ENCODE measurements at regions not wholly inside any gene's neighbourhood (a gene's known extent, or its start where the extent isn't known, plus 50 kb on each side); places are given as distances from the start of the nearest gene placed in this dataset.
"Not testable (repeated sequence)": the region's sequence is repeated elsewhere in the genome, so short reads cannot be mapped to it uniquely, and the experiment has no call there.

DNA sequence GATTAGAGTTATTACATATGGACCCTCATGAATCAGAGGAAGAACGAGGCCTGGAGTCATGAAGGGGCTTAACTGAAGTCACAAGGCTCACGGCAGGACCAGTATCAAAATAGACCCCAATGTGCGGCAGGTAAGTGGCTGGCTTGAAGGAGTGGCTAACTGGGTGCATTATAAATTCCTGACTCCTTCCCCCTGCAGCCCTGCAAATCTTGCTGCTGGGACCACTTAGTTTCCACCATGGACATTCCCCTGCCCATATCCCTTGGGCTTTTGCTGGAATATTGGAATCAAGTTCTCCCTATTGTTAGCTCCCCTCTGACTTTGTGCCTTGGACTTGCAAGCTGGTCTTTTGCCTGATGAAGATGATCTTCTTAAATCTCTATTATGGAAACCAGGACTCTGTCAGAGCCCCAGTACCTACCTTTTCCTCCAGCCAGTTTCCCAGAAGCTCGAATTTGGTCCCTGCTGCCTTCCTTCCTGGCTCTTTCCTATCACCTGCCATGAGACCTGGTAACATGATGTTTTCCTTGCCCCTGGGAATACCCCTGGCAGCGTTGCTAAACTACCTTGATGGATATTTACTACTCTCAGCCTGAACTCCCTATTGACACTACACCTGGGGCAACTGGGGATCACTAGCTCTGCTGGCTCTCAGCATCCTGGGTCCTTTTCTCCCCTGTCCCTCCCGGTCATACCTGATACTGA is 156.0 kb upstream of the JUN start:
- H3K27ac Mint-ChIP-seq: no peak overlapping the region
- no peaks in the 10 kb centered on the region for H3K27me3 Mint-ChIP-seq
- no peak overlapping the region for H3K4me3 Mint-ChIP-seq
- no peaks in the 10 kb centered on the region for H3K36me3 Mint-ChIP-seq (ENCODE audit: low read depth)
- ATAC-seq (replicated peaks): no peak
- H3K4me1 Mint-ChIP-seq: peaks cover 39% of the 10 kb centered on the region
- H3K9me3 Mint-ChIP-seq: no peaks in the 10 kb centered on the region

DNA sequence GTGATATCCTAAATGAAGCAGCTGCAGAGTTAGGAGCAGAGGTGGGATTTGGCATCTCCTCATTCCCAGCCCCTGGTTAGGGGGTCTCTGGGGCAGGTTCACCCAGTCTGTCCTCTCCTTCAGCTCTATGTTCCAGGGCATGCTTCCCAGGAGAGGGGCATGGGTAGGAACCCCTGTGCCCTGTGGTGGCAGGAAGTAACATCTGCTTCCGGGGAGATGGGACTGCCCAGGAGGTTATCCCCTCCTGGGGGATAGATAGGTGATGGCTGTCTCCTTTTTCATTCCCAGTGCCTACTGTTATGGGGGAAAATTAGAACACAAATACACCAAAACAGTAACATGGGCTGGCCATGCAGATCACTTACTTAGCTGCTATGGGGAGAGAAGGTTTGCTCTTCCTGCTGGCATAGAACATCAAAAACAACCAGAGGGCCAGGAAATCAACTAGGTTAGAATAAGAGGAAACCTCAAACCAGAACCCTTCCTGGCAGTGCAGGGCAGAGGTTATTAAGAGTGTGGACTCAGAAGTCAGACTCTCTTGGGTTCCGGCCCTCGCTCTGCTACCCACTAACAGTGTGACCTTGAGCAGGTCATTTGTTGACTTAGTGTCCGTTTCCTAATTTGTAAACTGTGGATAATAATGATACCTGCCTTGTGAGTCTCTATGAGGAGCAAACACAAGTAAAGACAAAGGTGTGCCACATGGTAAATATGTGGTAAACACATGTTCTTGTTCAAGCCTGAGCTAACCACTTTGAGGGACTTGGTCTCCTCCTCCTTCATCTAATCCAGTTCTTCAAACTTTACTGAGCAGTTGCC is 157.8 kb upstream of the JUN start:
- Mint-ChIP-seq H3K27ac (peak overlapping the region; percentile 81), H3K27me3 (no peaks in the 10 kb centered on the region), H3K4me3 (peak overlapping the region; percentile 58), H3K9me3 (no peaks in the 10 kb centered on the region), H3K4me1 (peaks cover 41% of the 10 kb centered on the region), H3K36me3 (ENCODE audit: low read depth) (no peaks in the 10 kb centered on the region)
- ATAC-seq (replicated peaks): peak; percentile 64

DNA sequence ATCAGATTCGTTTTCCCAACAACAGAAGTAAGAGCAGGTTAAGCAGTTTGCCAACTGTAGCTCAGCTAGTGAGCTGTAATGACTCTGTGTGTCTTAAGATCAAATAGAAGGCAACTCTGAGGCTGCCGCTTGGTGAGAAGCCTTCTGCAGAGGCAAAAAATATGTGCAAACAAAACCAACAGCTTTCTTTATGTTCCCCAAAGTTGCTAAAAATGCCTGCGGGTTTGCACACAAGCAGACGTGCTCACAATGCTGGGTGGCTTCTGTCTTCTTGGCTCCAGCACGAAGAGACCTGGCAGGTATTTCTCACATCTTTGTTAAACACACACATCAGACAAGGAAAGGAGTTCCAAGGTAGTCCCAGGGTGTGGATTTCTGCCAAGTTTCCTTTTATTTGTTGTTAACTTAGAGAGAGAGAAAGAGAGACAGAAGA is 158.9 kb upstream of the JUN start:
- no peaks in the 10 kb centered on the region for H3K9me3 Mint-ChIP-seq
- no peaks in the 10 kb centered on the region for H3K36me3 Mint-ChIP-seq (ENCODE audit: low read depth)
- H3K4me1 Mint-ChIP-seq: peaks cover 41% of the 10 kb centered on the region
- H3K4me3 Mint-ChIP-seq: peak overlapping the region; percentile 58
- ATAC-seq (replicated peaks): no peak
- no peaks in the 10 kb centered on the region for H3K27me3 Mint-ChIP-seq
- H3K27ac Mint-ChIP-seq: peak overlapping the region; percentile 81

DNA sequence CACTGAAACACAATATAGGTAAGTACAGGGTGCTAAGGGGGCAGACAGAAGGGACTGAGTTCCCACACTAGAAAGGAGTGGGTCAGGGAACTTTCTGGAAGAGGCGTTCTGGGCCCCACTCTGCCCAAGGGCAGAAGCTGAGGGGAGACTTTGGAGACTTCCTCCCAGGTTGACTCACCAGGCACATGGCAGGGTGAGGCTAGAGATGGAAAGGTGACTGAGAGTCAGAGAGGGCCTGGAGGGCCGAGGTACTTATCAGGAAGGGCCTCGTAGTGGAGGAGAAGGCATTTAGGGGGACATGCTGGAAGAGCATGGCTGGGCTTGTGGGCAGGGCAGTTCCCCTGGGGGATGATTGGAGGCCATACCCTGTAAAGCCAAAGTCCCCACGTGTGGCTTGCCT is 159.9 kb upstream of the JUN start:
- H3K4me3 Mint-ChIP-seq: no peak overlapping the region
- peak overlapping the region; percentile 1 for H3K27ac Mint-ChIP-seq

DNA sequence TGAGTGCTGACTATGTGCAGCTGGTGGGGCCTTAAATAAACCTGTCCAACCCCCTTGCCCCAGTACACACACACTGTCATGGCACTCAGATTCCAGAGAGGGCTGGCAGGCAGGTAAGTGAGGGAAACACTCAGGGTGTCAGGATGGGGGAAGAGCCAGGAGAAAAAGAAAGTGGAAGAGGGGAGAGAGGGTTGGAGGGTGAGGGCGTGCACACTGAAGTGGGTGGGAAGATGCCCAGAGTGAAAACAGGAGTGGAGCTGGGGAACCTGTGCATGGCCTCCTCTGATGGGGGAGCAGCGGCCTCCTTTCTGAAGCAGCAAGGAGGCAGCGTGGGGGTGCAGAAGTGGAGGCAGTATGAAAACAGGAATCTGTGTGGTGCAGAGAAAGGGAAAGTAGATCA is 160.6 kb upstream of the JUN start:
- ATAC-seq (replicated peaks): no peak

More for the DNA sequence above, 159.9 kb upstream of the JUN start:
- Mint-ChIP-seq H3K4me1 (peaks cover 45% of the 10 kb centered on the region), H3K27me3 (no peaks in the 10 kb centered on the region), H3K9me3 (no peaks in the 10 kb centered on the region), H3K36me3 (ENCODE audit: low read depth) (no peaks in the 10 kb centered on the region)
- ATAC-seq (replicated peaks): no peak

DNA sequence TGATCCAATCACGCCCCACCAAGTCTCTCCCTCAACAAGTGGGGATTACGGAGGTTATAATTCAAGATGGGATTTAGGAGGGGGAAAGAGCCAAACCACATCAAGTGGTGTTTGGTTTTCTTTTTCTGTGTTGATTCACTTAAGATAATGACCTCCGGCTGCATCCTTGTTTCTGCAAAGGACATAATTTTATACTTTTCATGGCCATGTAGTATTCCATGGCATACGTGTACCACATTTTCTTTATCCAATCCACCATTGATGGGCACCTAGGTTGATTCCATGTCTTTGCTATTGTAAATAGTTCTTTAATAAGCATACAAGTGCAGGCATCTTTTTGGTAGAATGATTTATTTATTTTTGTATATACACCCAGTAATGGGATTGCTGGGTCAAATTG is 162.5 kb upstream of the JUN start:
- ATAC-seq (replicated peaks): no peak
- no peaks in the 10 kb centered on the region for H3K27me3 Mint-ChIP-seq

More for the DNA sequence above, 160.6 kb upstream of the JUN start:
- H3K4me1 Mint-ChIP-seq: peaks cover 51% of the 10 kb centered on the region
- H3K36me3 Mint-ChIP-seq (ENCODE audit: low read depth): no peaks in the 10 kb centered on the region
- no peak overlapping the region for H3K4me3 Mint-ChIP-seq
- no peaks in the 10 kb centered on the region for H3K9me3 Mint-ChIP-seq
- H3K27me3 Mint-ChIP-seq: no peaks in the 10 kb centered on the region
- H3K27ac Mint-ChIP-seq: peak overlapping the region; percentile 1

DNA sequence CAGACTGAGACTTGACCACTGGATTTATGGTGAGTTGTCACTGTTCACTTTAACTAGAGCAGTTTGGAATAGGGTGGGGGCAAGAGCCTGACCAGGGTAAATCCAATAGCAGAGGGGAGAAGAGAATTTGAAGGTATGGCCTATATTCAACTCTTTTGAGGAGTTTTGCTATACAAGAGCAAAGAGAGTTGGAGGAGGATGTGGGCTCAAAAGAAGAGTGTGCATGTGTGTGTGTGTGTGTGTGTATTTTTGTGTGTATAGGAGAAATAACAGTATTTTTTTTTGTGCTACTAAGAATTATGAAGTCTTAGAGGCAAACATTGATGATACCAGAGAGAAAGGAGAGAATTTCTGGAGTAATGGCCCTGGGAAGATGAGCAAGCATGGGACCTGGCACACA is 164.8 kb upstream of the JUN start:
- peaks cover 23% of the 10 kb centered on the region for H3K4me1 Mint-ChIP-seq
- H3K27me3 Mint-ChIP-seq: peaks cover under 1% of the 10 kb centered on the region
- H3K27ac Mint-ChIP-seq: peak overlapping the region; percentile 13
- no peak for ATAC-seq (replicated peaks)
- no peaks in the 10 kb centered on the region for H3K9me3 Mint-ChIP-seq
- H3K4me3 Mint-ChIP-seq: no peak overlapping the region
- no peaks in the 10 kb centered on the region for H3K36me3 Mint-ChIP-seq (ENCODE audit: low read depth)

More for the DNA sequence above, 162.5 kb upstream of the JUN start:
- H3K9me3 Mint-ChIP-seq: no peaks in the 10 kb centered on the region
- H3K4me3 Mint-ChIP-seq: no peak overlapping the region
- H3K36me3 Mint-ChIP-seq (ENCODE audit: low read depth): no peaks in the 10 kb centered on the region
- H3K27ac Mint-ChIP-seq: no peak overlapping the region
- peaks cover 40% of the 10 kb centered on the region for H3K4me1 Mint-ChIP-seq

DNA sequence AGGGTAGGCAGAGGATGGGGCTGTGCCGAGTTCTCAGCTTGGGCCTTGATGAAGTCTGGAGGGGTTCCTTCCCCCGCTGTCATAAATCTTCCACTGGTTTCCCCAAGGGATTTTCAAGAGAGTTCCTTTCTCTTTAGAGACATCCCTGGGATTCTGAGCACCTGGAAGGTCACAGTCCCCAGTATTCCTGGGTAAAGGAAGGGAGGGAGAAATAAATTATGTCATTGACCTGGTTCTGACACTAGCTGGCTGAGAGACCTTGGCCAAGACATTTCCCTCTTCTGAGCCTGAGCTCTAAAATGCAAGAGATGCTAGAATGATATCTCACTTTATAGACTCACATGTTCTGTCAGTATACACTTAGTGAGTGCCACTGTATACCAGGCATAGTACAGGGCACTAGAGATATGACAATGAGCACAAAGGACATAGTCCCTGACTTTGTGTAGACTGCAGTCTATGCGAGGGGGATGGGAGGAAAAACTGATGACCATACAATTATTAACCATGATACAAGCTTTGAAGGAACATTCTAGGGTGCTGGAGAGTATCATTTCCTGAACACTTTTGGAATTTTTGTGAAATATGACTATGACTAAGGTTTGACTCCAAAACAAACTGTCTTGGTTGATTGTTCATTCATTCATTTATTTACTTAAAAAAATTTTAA is 165.8 kb upstream of the JUN start:
- peaks cover 13% of the 10 kb centered on the region for H3K4me1 Mint-ChIP-seq
- ATAC-seq (replicated peaks): no peak
- no peaks in the 10 kb centered on the region for H3K9me3 Mint-ChIP-seq
- peaks cover 7% of the 10 kb centered on the region for H3K27me3 Mint-ChIP-seq
- no peaks in the 10 kb centered on the region for H3K36me3 Mint-ChIP-seq (ENCODE audit: low read depth)
- no peak overlapping the region for H3K4me3 Mint-ChIP-seq
- no peak overlapping the region for H3K27ac Mint-ChIP-seq

DNA sequence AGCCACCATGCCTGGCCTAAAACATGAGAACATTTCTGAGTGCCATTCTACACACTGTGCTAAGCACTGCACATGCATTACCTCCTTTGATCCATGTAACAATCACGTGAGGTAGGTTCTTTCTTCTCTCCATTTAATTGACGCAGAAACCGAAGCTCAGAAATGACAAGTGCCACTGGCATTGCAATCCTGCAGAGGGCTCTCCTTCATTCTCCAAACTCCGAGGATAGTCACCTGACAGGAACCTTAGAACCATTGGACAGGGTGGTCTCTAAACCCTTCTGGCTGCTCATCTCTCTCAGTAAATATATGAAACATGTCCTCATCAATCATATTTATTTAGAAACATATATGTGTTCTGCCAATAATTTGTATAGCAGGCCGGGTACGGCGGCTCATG is 167.1 kb upstream of the JUN start:
- no peak for ATAC-seq (replicated peaks)
- Mint-ChIP-seq H3K27ac (no peak overlapping the region), H3K27me3 (peaks cover 7% of the 10 kb centered on the region), H3K9me3 (no peaks in the 10 kb centered on the region), H3K36me3 (ENCODE audit: low read depth) (no peaks in the 10 kb centered on the region), H3K4me1 (peaks cover 9% of the 10 kb centered on the region), H3K4me3 (no peak overlapping the region)

DNA sequence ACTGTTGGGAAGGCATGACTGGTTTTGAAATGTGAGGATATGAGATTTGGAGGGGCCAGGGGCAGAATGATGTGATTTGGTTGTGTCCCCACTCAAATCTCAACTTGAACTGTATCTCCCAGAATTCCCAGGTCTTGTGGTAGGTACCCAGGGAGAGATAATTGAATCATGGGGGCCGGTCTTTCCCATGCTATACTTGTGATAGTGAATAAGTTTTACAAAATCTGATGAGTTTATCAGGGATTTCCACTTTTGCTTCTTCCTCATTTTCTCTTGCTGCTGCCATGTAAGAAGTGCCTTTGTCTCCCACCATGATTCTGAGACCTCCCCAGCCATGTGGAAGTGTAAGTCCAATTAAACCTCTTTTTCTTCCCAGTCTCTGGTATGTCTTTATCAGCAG is 170.1 kb upstream of the JUN start:
- H3K36me3 Mint-ChIP-seq (ENCODE audit: low read depth); H3K9me3 Mint-ChIP-seq; H3K4me3 Mint-ChIP-seq; ATAC-seq (replicated peaks); H3K27ac Mint-ChIP-seq; H3K27me3 Mint-ChIP-seq; H3K4me1 Mint-ChIP-seq: not testable (repeated sequence)

DNA sequence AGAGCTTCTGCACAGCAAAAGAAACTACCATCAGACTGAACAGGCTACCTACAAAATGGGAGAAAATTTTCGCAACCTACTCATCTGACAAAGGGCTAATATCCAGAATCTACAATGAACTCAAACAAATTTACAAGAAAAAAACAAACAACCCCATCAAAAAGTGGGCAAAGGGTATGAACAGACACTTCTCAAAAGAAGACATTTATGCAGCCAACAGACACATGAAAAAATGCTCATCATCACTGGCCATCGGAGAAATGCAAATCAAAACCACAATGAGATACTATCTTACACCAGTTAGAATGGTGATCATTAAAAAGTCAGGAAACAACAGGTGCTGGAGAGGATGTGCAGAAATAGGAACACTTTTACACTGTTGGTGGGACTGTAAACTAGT is 179.4 kb upstream of the JUN start:
- ATAC-seq (replicated peaks); H3K27ac Mint-ChIP-seq: not testable (repeated sequence)

DNA sequence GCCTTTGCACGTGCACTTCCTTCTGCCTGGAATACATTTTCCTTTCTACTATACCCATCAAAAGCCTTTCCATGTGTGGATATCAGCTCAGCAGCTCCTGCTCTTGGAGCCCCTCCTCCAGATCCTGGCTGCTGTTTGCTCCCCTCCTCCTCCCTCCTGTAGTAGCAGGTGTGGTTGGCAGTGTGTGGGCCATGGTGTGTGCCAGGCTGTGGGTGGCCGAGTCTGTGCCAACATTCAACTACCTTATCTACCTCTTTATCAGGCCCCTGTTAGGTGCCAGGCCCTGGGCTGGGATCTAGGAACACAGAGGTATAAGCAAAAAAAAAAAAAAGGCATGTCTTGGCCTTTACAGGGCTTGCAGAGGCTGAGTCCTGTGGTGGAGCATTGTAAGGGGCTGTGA is 180.6 kb upstream of the JUN start:
- H3K9me3 Mint-ChIP-seq: no peaks in the 10 kb centered on the region
- no peak for ATAC-seq (replicated peaks)
- H3K36me3 Mint-ChIP-seq (ENCODE audit: low read depth): no peaks in the 10 kb centered on the region
- H3K27ac Mint-ChIP-seq: no peak overlapping the region
- no peaks in the 10 kb centered on the region for H3K27me3 Mint-ChIP-seq
- H3K4me3 Mint-ChIP-seq: no peak overlapping the region
- peaks cover 16% of the 10 kb centered on the region for H3K4me1 Mint-ChIP-seq

More for the DNA sequence above, 179.4 kb upstream of the JUN start:
- H3K4me3 Mint-ChIP-seq; H3K36me3 Mint-ChIP-seq (ENCODE audit: low read depth); H3K9me3 Mint-ChIP-seq; H3K27me3 Mint-ChIP-seq: not testable (repeated sequence)
- peaks cover 13% of the 10 kb centered on the region for H3K4me1 Mint-ChIP-seq

DNA sequence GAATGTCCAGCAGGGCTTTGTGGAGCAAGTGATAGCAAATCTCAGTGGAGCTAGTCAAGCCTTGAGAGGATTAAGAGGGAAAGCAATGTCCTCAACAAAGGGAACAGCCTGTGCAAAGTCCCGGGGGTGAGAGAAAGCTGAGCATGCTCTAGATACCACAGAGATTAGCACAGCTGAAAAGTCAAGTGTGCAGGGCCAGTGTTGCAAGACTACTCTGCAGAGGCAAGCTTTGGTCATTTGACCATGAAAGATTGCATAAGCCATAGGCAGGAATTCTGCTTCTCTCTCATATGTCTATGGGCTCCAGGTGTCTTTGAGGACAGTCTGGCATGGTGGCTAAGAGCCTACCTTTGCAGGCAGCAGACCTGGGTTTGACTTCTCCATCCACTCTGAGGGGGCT is 181.0 kb upstream of the JUN start:
- Mint-ChIP-seq H3K9me3 (no peaks in the 10 kb centered on the region), H3K36me3 (ENCODE audit: low read depth) (no peaks in the 10 kb centered on the region), H3K27me3 (no peaks in the 10 kb centered on the region), H3K27ac (no peak overlapping the region), H3K4me3 (no peak overlapping the region), H3K4me1 (peaks cover 16% of the 10 kb centered on the region)
- no peak for ATAC-seq (replicated peaks)

DNA sequence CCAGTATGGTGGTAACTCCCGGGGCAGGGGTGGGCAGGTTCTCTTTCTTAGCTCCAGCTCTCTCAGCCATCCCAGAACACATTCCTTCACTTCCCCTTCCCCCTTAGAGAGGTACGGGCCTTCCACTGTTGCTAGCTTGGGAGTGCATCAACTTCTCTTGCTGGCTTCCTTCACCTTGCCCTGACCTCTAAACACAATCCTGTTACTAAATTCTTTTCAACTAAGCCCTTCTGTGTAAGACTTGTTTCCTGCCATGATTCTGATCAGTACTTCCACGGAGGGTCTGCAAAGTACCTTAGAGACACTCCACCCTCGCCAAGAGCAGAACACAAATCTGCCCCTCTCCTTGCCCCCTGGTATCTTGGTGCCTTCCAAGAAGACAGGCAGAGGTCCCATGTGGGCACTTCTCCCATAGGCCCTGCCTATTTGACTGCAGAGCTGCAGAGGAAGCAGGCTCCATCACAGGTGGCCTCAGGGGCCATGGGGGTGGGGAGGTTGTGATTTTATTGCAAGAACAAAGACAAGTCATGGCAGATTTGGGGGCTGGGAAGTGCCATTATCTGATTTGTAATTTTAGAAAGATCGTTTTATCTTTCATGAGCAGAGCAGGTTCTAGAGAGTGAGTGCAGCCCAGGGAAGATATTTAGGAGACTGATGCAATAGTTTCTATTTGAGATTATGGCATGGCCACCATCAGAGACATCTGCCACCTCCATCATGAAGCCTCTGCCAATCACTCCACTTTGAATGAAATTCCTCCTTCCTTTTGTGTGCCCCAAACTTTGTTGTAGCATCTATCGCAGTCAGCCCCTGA is 182.5 kb upstream of the JUN start:
- H3K36me3 Mint-ChIP-seq (ENCODE audit: low read depth): no peaks in the 10 kb centered on the region
- H3K9me3 Mint-ChIP-seq: no peaks in the 10 kb centered on the region
- no peaks in the 10 kb centered on the region for H3K27me3 Mint-ChIP-seq
- ATAC-seq (replicated peaks): no peak
- peaks cover 16% of the 10 kb centered on the region for H3K4me1 Mint-ChIP-seq
- H3K4me3 Mint-ChIP-seq: no peak overlapping the region
- no peak overlapping the region for H3K27ac Mint-ChIP-seq

All from activated T-helper 17 cell treated with anti-CD3 and anti-CD28 coated beads, Interleukin-2, amount 50 U/mL, for 72 hours (primary cell).